NB4 (cell line): ENCODE measurements at regions not wholly inside any gene's neighbourhood (a gene's known extent, or its start where the extent isn't known, plus 50 kb on each side); places are given as distances from the start of the nearest gene placed in this dataset.

Source experiments
- CTCF ChIP-seq: IDR thresholded peaks from one replicate; pipeline ENCODE4 v1.5.1; 2012; ENCODE audit warnings: low read depth, low read length
- MAX ChIP-seq: IDR thresholded peaks from 2 replicates; pipeline ENCODE4 v1.6.1; 2011; ENCODE audit warnings: low read depth, low read length
- MYC ChIP-seq: IDR thresholded peaks from 2 replicates; pipeline ENCODE4 v1.6.1; 2011; ENCODE audit warnings: low read depth, low read length
- POLR2A ChIP-seq: IDR thresholded peaks from 2 replicates; pipeline ENCODE4 v1.6.1; 2011; ENCODE audit warnings: mild to moderate bottlenecking; ENCODE audit not compliant: insufficient read length; ENCODE audit errors: extremely low read depth

- no peak for TF ChIP-seq CTCF
- no peak for TF ChIP-seq MAX
- TF ChIP-seq POLR2A: no peak
- TF ChIP-seq MYC: no peak
Observed at GRCh38 chr9:31669311-31669710, 715.1 kb upstream of the ACO1 start.
